Spleen (tissue), 7 donors: ENCODE measurements at regions not wholly inside any gene's neighbourhood (a gene's known extent, or its start where the extent isn't known, plus 50 kb on each side); places are given as distances from the start of the nearest gene placed in this dataset.

Source experiments
- CTCF ChIP-seq, 11 experiments: fragments of 200-600 bp in 7 of 11; fragments of 450-650 bp in 4 of 11; sonication (generic) in 4 of 11; IDR thresholded peaks in 8 of 11; conservative IDR thresholded peaks in 3 of 11; 1 replicate in 7 of 11; 2 replicates in 4 of 11; pipeline versions ENCODE4 v1.4.0 to v1.8.0; 2016 to 2021; ENCODE audit warnings: antibody characterized with exemption in 11 of 11, inconsistent platforms in 4 of 11, mild to moderate bottlenecking in 1 of 11
- POLR2A ChIP-seq, 3 donors: fragments of 450-650 bp; IDR thresholded peaks; one replicate each; pipeline ENCODE4 v1.5.1; 2017; ENCODE audit warnings: antibody characterized with exemption in 3 of 3, mild to moderate bottlenecking in 1 of 3
- POLR2AphosphoS5 ChIP-seq, 3 donors: sonication (generic); formaldehyde crosslinking; IDR thresholded peaks; one replicate each; pipeline ENCODE4 v1.5.1; 2017; ENCODE audit warnings: antibody characterized with exemption in 3 of 3
- donor health status: DM: no; HTN: no; CAD: no; lungs with moderate emphysema.
- donor health status: DM: no; HTN: no; CAD: no.
- donor health status: DM: no; HTN: no; CAD: no.

GRCh38 chr4:136414981-136415380 is 1117.3 kb downstream of the PCDH18 start:
- TF ChIP-seq CTCF (IDR thresholded peaks at IDR 0.05 in 8 of 11, conservative IDR thresholded peaks at IDR 0.05 in 3 of 11) (no peak), POLR2A (IDR thresholded peaks at IDR 0.05) (no peak), POLR2AphosphoS5 (IDR thresholded peaks at IDR 0.05) (no peak)
